GM19328 (cell line): ENCODE measurements at regions not wholly inside any gene's neighbourhood (a gene's known extent, or its start where the extent isn't known, plus 50 kb on each side); places are given as distances from the start of the nearest gene placed in this dataset.
"Not testable (repeated sequence)": the region's sequence is repeated elsewhere in the genome, so short reads cannot be mapped to it uniquely, and the experiment has no call there.

Source experiments
- ATAC-seq: cut with Tn5 transposase; IDR thresholded peaks from one replicate; pipeline ENCODE4 v1.9.1; 2021; ENCODE audit warnings: mild to moderate bottlenecking, moderate library complexity; ENCODE audit not compliant: unreplicated experiment

- no peak for ATAC-seq
Observed at GRCh38 chr2:234166531-234166930, 116.0 kb downstream of the SPP2 start.

DNA sequence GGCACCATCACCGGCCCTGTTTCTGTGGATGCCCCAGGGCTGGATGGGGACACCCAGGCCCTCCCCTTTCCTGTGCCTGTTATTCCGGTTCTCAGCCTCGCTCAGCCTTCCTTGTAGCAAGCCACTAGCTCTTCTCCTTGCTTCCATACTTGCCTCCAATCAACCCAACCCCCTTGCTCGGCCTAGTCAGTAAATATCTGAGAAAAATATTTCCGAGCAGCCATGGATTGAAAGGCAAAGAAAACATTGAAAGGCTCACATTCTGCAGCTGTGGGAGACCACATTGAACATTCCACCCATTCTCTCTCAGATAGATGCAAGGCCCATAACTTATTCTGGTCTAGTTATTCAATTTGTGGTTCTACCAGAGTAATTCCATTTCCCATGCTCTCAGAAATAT lies 114.9 kb downstream of the SPP2 start:
- no peak for ATAC-seq

DNA sequence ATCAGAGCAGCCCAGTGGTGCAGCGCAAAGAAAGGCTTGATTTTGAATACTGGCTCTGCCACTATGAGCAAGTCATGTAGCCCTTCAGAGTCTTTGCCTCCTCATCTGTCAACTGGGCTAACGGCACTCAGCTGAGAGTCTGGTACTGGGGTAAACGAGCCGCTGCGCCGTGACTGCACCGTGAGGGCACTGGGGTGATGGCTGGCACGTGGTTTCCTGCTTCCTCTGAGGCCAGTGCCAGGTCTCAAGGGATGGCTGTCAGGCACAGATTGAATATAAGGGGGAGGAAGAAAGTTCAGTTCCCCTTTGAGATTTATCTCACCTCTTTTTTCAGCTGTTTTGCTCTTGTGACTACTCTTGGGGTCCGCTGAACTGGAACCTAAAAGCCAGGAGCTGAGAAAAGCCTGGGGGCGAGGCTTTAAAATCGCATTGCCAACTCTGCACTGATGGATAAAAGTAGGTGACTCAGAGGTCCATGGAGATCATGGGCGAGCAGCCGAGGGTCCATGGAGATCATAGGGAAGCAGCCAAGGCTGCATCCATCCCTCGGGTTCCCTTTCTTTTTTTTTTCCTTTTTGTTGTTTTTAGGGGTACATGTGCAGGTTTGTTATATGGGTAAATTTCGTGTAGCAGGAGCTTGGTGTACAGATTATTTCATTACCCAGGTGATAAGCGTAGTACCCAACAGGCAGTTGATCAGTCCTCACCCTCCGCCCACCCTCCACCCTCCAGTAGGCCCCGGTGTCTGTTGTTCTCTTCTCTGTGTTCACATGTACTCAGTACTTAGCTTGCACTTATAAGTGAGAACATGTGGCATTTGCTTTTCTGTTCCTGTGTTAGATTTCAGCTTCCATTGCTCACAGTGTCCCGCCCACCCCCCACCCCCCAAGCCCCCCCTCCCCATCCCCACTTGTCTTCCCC lies 114.3 kb downstream of the SPP2 start:
- ATAC-seq, result no peak

DNA sequence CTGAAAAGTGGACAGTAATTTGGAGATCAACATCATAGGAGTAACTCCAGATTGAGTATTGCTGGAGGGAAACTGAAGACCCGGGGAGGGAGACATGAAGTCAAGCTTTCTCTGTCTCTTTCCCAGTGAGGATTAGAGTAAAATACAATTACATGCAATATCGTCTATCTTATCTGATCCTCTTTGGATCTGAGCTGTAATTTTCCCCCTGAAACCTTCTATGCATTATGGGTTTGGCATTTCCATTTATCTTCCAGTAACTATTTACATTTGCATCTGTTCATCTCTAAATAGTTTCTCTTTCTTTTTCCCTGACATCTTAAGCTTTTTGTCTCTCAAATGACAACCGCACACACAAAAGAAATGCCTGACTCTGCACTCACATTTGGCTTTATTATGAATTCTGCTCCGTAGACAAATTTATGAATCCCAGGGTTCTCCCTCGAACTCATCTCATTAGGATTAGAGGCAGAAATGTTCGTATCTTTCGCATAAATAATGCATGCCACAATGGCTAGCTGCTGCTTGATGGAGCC lies 113.1 kb downstream of the SPP2 start:
- no peak for ATAC-seq

- ATAC-seq, result no peak
Observed at GRCh38 chr2:234162861-234163260, 112.4 kb downstream of the SPP2 start.

GRCh38 chr2:234161932-234162331 lies 111.4 kb downstream of the SPP2 start:
- no peak for ATAC-seq

- no peak for ATAC-seq
Observed at GRCh38 chr2:234158812-234159211, 108.3 kb downstream of the SPP2 start.

DNA sequence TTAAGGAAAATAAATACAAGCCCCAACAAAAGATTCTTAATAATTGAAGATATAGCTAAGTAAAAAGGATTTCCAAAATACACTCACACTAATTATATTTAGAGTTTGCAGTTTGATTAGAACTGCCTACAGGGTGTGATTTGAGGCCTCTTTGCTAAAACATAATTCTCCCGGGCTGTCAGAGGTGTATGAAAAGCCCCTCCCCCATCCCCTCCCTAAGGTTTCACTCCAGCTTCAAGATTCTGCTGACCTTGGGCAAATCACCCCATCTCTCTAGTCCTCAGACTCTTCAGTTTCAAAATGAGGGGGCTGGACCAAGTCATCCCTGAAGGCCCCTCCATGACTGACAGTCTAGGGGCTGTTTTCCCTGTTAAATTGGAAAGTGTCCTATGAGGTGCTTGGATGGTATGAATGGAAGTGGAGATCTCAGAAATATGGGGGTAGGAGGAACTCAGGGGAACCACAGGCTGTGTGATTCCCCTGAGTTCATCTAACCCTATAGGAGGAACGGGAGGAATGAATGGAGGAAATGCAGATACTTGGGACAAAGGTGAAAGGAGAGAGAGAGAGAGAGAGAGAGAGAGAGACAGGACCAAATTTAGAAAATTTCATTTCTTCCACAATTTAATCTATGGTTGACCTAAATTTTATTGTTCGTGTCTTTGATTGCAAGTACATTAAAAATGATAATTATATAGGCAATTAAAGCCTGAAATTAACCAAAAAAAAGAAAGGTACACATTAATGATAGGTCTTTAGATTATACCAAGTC lies 107.5 kb downstream of the SPP2 start:
- ATAC-seq, result no peak

- ATAC-seq, result no peak
Observed at GRCh38 chr2:234156326-234156725, 105.8 kb downstream of the SPP2 start.

GRCh38 chr2:234152835-234153234 lies 102.3 kb downstream of the SPP2 start:
- ATAC-seq, result not testable (repeated sequence)

DNA sequence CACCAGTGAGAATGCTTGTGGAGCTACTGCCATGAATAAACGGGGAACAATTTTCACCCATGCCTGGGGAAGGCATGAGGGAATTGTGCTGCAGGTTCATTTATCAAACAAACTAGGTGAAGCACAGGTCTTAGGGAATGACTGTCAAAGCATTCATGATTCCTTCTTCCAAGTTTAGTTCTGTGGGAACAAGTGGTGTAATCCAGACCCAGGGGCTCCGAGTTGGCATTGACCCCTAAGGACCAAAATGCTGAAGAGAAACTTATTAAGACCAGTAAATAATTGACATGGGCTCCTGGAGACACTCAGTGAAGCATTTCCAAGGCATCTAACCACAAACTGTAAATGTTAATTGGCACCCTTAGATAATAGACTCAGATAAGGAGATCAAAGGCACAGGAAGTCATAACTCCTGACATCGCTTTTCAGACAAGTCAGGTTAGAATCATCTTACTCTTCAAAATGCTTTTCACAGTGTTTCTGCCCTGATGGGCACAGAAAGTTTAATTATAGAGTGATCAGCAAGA lies 96.9 kb downstream of the SPP2 start:
- ATAC-seq, result no peak

DNA sequence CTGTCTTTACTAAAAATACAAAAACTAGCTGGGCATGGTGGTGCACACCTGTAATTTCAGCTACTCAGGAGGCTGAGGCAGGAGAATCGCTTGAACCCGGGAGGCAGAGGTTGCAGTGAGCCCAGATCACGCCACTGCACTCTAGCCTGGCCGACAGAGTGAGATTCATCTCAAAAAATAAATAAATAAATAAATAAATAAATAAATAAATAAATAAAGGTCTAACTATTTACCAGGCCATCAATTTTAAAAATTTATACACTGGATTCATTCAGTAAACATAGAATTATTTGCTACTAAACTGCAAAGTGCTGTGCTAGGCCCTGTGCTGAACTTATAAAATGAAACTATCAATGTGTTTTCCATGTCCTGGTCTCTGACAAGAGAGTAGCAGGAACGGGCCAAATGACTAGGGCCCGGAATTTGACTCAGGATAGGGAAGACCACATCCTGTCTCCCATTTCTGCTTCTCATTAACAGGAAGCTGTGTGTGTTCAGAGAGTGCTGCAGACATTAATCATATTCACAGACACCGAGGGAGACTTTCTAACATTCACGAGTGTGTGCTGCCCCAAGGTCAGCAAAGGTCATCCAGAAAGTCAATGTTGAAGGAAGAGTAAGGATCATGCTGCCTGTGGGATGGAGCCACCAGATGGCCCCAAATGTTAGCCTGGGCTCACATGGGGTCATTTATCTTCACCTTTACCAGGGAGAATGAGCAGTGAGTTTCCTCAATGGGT lies 95.8 kb downstream of the SPP2 start:
- no peak for ATAC-seq

DNA sequence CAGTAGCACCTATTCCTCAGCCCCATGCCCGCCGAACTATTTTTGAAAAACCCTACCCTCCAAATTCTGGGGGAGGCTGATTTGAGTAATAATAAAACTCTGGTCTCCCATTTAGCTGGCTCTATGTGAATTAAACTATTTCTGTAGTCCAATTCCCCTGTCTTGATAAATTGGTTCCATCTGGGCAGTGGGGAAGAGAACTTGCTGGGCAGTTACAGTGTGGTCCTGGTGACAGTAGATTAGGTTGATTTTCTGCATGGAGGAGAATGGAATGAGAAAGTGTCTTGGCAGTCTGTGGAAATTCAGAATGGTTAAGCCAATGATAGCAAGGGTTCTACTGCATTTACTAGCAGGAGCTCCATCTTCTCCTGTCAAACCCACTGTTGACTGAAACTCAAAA lies 95.0 kb downstream of the SPP2 start:
- no peak for ATAC-seq

- ATAC-seq, result no peak
Observed at GRCh38 chr2:234145057-234145456, 94.6 kb downstream of the SPP2 start.

- ATAC-seq, result no peak
Observed at GRCh38 chr2:234143896-234144295, 93.4 kb downstream of the SPP2 start.

DNA sequence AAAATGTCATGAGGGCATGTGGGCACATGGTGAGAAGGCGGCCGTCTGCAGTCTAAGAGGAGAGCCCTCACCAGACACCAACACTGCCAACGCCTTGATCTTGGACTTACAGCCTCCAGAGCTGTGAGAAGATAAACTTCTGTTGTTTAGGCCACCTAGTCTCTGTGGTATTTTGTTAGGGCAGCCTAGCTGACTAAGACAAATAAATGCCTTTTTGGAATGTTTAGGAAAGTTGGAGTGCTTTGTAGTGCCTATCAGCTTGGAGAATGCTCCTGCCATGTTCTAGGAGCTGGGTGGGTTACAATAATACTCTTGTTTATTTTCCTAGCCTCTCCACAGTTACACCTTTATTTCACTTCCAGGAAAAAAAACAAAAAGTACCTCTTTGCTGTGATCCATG lies 92.0 kb downstream of the SPP2 start:
- ATAC-seq, result no peak

DNA sequence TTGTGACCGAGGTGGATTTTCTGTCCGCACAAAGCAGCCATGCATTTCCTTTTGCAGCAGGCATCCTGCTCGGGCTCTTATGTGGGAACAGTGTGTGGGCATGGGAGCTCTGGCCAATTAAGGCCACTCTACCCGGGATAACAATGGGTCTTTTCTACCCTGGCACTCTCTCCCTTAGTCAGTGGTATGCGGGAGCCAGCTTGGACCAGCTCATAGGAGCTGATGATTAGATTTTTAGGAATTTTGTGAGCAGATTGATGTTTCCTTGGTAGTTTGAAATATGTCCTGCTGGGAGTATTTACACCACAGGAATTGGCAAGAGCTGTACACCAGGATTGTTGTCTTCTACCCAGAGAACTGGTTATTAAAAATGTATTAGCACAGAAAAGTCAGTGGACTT lies 89.3 kb downstream of the SPP2 start:
- no peak for ATAC-seq

DNA sequence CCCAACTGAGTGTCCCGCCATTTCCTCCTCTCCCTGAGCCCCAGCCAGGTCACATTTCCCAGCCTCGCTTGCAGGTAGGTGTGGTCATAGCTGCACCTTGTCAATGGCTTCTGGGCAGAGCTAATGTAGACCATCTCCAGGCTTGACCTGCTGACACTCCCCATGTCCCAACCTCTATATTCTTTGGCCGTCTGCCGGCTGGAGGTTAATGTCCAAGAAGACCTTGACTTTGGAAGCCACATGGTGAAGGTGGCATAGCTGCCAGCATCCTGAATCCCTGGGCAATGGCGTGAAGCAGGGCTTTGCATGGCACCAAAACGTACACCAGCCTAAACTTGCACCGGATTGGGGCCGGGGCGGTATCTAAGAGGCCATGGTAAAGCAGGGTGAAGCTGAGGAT lies 88.3 kb downstream of the SPP2 start:
- no peak for ATAC-seq

- ATAC-seq, result no peak
Observed at GRCh38 chr2:234137400-234138014, 87.0 kb downstream of the SPP2 start.

GRCh38 chr2:234136461-234136860 lies 86.0 kb downstream of the SPP2 start:
- ATAC-seq, result no peak
